Stomach (tissue), 8 donors: ENCODE measurements at regions not wholly inside any gene's neighbourhood (a gene's known extent, or its start where the extent isn't known, plus 50 kb on each side); places are given as distances from the start of the nearest gene placed in this dataset.

ENCODE experiments used
- DNase-seq, 2 donors: peaks; one replicate each; pipeline versions ENCODE4 v3.0.0 to v3.0.0-alpha.2; 2013 to 2019
- H3K27ac ChIP-seq, 5 donors: fragments of 200-600 bp in 4 of 5; sonication (generic) in 4 of 5; one replicate each; pipeline ENCODE4 v1.5.1; 2013 to 2019; ENCODE audit warnings: mild to moderate bottlenecking in 1 of 5, moderate library complexity in 1 of 5
- H3K27me3 ChIP-seq, 3 donors: fragments of 200-600 bp; sonication (generic); one replicate each; pipeline ENCODE4 v1.5.1; 2017 to 2019; ENCODE audit warnings: mixed run types in 1 of 3
- H3K36me3 ChIP-seq, 4 donors: fragments of 200-600 bp; sonication (generic); 1 replicate in 3 of 4; 2 replicates in 1 of 4; pipeline ENCODE4 v1.5.1; 2016 to 2019
- H3K4me1 ChIP-seq, 4 donors: fragments of 200-600 bp; sonication (generic); one replicate each; pipeline ENCODE4 v1.5.1; 2016 to 2019
- H3K4me3 ChIP-seq, 4 donors: fragments of 200-600 bp; sonication (generic) in 3 of 4; one replicate each; pipeline ENCODE4 v1.5.1; 2016 to 2019; ENCODE audit warnings: mild to moderate bottlenecking in 1 of 4
- H3K9me3 ChIP-seq, 4 donors: fragments of 200-600 bp; sonication (generic); one replicate each; pipeline ENCODE4 v1.5.1; 2016 to 2019
- CTCF ChIP-seq, 7 experiments: fragments of 450-650 bp in 4 of 7; fragments of 200-600 bp in 3 of 7; sonication (generic) in 3 of 7; IDR thresholded peaks; one replicate each; pipeline ENCODE4 v1.5.1; 2016 to 2019; ENCODE audit warnings: antibody characterized with exemption in 7 of 7, control low read depth in 2 of 7, mild to moderate bottlenecking in 1 of 7
- EP300 ChIP-seq: sonication (generic); formaldehyde crosslinking; IDR thresholded peaks from one replicate; pipeline ENCODE4 v1.6.1; 2017; ENCODE audit warnings: antibody characterized with exemption
- POLR2A ChIP-seq, 4 donors: fragments of 450-650 bp; IDR thresholded peaks; one replicate each; pipeline ENCODE4 v1.6.1; 2016; ENCODE audit warnings: antibody characterized with exemption in 4 of 4, control low read depth in 2 of 4, mild to moderate bottlenecking in 1 of 4, moderate library complexity in 1 of 4
- POLR2AphosphoS5 ChIP-seq, 3 donors: sonication (generic); formaldehyde crosslinking; IDR thresholded peaks; one replicate each; pipeline ENCODE4 v1.6.1; 2016; ENCODE audit warnings: antibody characterized with exemption in 3 of 3
- WGBS, 5 donors: extraction: QIAGEN DNeasy Blood & Tissue Kit in 3 of 5; methylation state at CpG; one replicate each; pipeline versions ENCODE4 v1.1.5 to v1.1.7; 2013 to 2018; 5-methylcytosine and 5-hydroxymethylcytosine counted together
- intact Hi-C: fragments of 100-400 bp; cut with DNase I; formaldehyde crosslinking; loops from one replicate; pipeline ENCODE4 v1.15.1; 2023; ENCODE audit warnings: low total_unique reads
- donor health status: healthy with polysubstance abuse.
- donor health status: Bipolar disorder and iron deficiency.
- donor health status: healthy.

GRCh38 chr12:61023231-61023630, 1237.0 kb upstream of the USP15 start:
- intact Hi-C loops: no loop called here
- no peak overlapping the region for H3K4me3 ChIP-seq
- H3K36me3 ChIP-seq: no peaks in the 10 kb centered on the region
- no peak overlapping the region for H3K27ac ChIP-seq
- no peaks in the 10 kb centered on the region for H3K27me3 ChIP-seq
- no peak for TF ChIP-seq CTCF (IDR thresholded peaks at IDR 0.05)
- no peak for TF ChIP-seq POLR2AphosphoS5 (IDR thresholded peaks at IDR 0.05)
- TF ChIP-seq EP300: no peak
- no peak for TF ChIP-seq POLR2A (IDR thresholded peaks at IDR 0.05)
- DNase-seq: no peak
- H3K4me1 ChIP-seq: no peaks in the 10 kb centered on the region
- peaks cover 0 to 38% (median 12%) of the 10 kb centered on the region in 4 donors for H3K9me3 ChIP-seq
- 75 to 87% (median 84%) methylated on average over 14 to 15 of the region's 15 CpGs for WGBS, 5 donors

GRCh38 chr12:61029516-61029915, 1230.7 kb upstream of the USP15 start:
- TF ChIP-seq POLR2AphosphoS5 (IDR thresholded peaks at IDR 0.05): no peak
- no peak for TF ChIP-seq POLR2A (IDR thresholded peaks at IDR 0.05)
- TF ChIP-seq CTCF (IDR thresholded peaks at IDR 0.05): no peak
- TF ChIP-seq EP300: no peak
- WGBS, 5 donors: 59 to 87% (median 70%) methylated on average over 1 of the region's 1 CpG
- peaks cover 0 to 24% (median under 1%) of the 10 kb centered on the region in 4 donors for H3K9me3 ChIP-seq

GRCh38 chr12:61037792-61038191, 1222.4 kb upstream of the USP15 start:
- H3K9me3 ChIP-seq: no peaks in the 10 kb centered on the region
- H3K36me3 ChIP-seq: no peaks in the 10 kb centered on the region
- no peak for DNase-seq
- H3K27me3 ChIP-seq: no peaks in the 10 kb centered on the region
- H3K4me1 ChIP-seq: no peaks in the 10 kb centered on the region
- H3K4me3 ChIP-seq: no peak overlapping the region
- H3K27ac ChIP-seq: no peak overlapping the region
- intact Hi-C loops: no loop called here
- WGBS, 5 donors: 30 to 72% (median 57%) methylated on average over 1 of the region's 1 CpG
- TF ChIP-seq POLR2A (IDR thresholded peaks at IDR 0.05) (no peak), EP300 (no peak), POLR2AphosphoS5 (IDR thresholded peaks at IDR 0.05) (no peak)

More at GRCh38 chr12:61029516-61029915, 1230.7 kb upstream of the USP15 start:
- H3K36me3 ChIP-seq: no peaks in the 10 kb centered on the region
- no peak overlapping the region for H3K4me3 ChIP-seq
- H3K4me1 ChIP-seq: no peaks in the 10 kb centered on the region
- intact Hi-C loops: no loop called here
- H3K27ac ChIP-seq: no peak overlapping the region
- H3K27me3 ChIP-seq: no peaks in the 10 kb centered on the region
- no peak for DNase-seq

- WGBS, 5 donors: 72 to 78% (median 75%) methylated on average over 3 of the region's 3 CpGs
- Histone ChIP-seq H3K27me3 (no peaks in the 10 kb centered on the region), H3K36me3 (no peaks in the 10 kb centered on the region), H3K4me3 (no peak overlapping the region), H3K9me3 (no peaks in the 10 kb centered on the region), H3K27ac (no peak overlapping the region), H3K4me1 (no peaks in the 10 kb centered on the region)
- TF ChIP-seq EP300 (no peak), CTCF (IDR thresholded peaks at IDR 0.05) (no peak), POLR2AphosphoS5 (IDR thresholded peaks at IDR 0.05) (no peak), POLR2A (IDR thresholded peaks at IDR 0.05) (no peak)
- intact Hi-C loops: no loop called here
- DNase-seq: no peak
Observed at GRCh38 chr12:61043838-61044237, 1216.4 kb upstream of the USP15 start.

GRCh38 chr12:61044766-61045165, 1215.4 kb upstream of the USP15 start:
- Histone ChIP-seq H3K4me3 (no peak overlapping the region), H3K27ac (no peak overlapping the region), H3K4me1 (no peaks in the 10 kb centered on the region), H3K27me3 (no peaks in the 10 kb centered on the region), H3K9me3 (no peaks in the 10 kb centered on the region), H3K36me3 (no peaks in the 10 kb centered on the region)
- intact Hi-C loops: no loop called here
- 39 to 60% (median 58%) methylated on average over 3 of the region's 3 CpGs for WGBS, 5 donors
- TF ChIP-seq EP300: no peak
- no peak for TF ChIP-seq POLR2AphosphoS5 (IDR thresholded peaks at IDR 0.05)
- TF ChIP-seq CTCF (IDR thresholded peaks at IDR 0.05): no peak
- TF ChIP-seq POLR2A (IDR thresholded peaks at IDR 0.05): no peak
- DNase-seq: no peak
